NCI-H1694 (cell line): ENCODE measurements at regions not wholly inside any gene's neighbourhood (a gene's known extent, or its start where the extent isn't known, plus 50 kb on each side); places are given as distances from the start of the nearest gene placed in this dataset.

Experiments used
- DNase-seq: peaks from one replicate; lab custom pipeline; 2025; lab: John Stamatoyannopoulos, UW

DNA sequence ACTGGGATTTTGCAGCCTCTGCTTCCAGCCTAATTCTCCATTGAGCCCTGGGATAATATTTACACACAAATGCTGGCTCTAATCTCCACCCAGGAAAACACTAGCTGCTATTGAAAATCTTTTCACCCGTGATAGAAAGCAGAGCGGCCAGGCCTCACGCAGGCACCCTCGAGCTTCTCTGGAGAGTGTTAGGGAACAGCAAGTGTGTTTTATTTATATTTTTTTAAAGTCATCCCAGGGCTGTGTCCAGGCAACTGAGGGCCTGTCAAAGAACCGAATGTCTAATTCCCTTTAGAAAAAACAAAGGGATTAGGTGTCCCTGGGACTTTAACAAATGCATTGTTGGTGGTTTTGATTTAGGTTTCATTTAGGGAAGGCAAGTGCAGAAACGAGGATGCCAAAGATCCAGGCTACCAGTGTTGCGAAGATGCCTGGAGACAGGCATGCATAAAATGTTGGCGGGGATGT lies 51.2 kb upstream of the SPRY4 start:
- no peak for DNase-seq
